ENCODE measurements at regions not wholly inside any gene's neighbourhood (a gene's known extent, or its start where the extent isn't known, plus 50 kb on each side); places are given as distances from the start of the nearest gene placed in this dataset.

GRCh38 chr9:109953300-109953699 lies 173.3 kb downstream of the PALM2AKAP2 start:
- DNase-seq = no peak

DNA sequence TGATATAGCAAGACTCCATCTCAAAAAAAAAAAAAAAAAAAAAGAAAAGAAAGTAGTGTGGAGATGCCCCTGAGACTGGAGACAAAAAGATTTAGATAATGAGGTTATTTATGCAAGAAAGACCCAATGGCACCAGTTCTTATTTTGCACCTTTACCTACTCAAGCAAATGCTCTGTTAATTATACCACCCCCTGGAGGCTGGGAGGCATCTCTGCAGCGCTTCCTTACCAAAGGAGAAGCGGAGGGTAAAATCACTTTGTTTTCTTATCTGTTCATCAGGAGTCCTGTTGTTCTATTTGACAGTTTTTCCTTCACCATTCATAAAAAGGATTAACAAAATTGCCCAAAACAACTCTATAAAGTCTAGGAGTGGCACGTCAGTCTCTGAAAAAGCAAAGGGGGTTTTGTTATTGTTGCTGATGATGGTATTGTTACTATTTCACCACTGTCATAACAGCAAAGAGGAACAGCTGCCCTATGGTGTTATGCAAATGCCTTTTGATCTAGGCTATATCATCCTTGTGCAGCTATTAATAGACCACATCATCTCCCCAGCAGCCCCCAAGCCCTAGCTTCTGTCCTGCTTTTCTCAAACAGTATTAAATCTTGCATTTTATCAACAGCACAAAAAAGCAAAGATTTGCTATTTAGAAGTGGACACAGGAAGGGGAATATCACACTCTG lies 174.0 kb downstream of the PALM2AKAP2 start:
- DNase-seq = no peak

DNA sequence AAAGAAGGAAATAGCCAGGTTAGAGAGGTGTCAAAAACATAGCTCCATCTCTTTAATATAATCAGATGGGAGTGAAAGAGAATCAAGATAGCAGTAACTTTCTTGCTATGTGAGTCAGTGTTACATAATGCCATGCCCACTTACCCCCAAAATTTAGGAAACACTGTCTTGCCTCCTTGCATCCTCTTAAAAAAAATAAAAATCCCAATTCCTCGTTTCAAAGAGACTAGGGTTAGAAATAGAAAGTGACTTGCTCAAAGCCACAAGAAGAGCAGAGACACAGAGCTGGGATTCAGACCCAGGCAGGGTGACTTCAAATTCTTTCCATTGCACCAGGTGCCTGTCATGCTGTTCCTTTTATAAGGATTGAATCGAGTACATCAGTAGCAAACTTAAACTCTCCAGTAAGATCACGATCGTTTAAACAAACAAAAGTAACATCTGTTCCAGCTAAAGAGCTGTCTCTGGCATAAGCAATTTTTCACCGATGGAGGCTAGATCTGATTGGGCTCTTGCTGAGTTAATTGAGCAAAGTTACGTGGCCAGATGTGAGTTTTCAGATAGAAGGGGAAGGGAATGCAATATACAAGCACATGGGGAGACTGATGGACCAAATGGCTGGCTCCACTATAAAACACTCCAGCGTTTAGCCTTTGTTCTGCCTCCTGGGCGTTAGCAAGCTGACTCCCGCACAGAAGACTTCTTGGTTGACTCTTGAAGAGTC lies 176.9 kb downstream of the PALM2AKAP2 start:
- DNase-seq = no peak

DNA sequence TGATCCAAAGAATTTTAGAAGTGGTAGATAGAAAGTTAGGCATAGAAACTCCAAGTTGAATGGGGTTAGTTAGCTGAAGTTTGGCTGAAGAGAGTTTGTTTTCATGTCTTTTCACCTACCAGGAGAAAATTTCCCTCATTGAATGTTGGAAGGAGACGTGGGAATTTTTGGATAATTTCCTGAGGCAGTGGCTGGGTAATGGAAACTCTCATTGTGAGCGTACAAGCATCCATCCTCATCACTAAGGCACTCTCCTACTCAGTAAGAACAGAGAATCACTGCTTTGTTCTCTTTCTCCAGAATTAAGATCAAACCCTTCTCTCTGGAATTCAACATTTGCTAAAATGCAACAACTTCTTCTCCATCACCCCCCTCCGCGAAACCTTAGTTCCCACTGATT lies 179.7 kb downstream of the PALM2AKAP2 start:
- DNase-seq = no peak

DNA sequence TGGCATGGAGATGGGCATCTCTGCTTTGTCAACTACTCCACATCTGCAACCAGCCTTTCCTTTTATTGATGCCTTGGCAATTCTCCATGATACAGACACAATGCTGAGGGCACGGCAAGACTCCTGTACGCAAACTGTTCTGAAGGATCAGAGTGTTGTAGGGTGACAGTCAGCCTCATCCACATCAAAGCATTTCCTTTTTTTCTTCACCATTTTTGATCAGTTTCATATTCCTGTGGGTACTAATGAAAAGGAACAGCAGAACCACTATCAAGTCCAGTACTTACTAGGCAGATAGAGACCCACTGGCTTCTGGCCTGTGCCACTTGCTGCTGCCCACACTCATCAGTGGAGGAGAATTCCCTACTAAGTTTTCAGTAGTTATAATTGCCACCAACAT lies 181.6 kb downstream of the PALM2AKAP2 start:
- DNase-seq = no peak

DNA sequence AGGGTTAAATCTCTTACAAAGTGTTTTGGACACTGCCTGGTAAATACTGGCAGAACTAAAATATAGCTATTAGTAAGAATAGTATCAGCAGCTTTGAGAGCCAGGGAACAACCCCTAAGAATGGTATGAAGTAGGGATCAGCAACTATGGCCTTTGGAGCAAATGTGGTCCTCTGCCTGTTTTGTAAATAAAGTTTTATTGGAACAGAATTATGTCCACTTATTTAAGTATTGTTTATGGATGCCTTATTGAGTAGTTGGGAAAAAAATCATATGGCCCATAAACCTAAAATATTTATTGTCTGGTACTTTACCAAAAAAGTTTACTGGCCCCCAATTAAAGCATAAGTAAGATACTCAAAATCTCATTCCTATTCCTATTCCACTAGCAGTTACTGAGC lies 182.2 kb downstream of the PALM2AKAP2 start:
- no peak for DNase-seq

- DNase-seq = no peak
Measured at GRCh38 chr9:109963079-109963478, 183.1 kb downstream of the PALM2AKAP2 start.

DNA sequence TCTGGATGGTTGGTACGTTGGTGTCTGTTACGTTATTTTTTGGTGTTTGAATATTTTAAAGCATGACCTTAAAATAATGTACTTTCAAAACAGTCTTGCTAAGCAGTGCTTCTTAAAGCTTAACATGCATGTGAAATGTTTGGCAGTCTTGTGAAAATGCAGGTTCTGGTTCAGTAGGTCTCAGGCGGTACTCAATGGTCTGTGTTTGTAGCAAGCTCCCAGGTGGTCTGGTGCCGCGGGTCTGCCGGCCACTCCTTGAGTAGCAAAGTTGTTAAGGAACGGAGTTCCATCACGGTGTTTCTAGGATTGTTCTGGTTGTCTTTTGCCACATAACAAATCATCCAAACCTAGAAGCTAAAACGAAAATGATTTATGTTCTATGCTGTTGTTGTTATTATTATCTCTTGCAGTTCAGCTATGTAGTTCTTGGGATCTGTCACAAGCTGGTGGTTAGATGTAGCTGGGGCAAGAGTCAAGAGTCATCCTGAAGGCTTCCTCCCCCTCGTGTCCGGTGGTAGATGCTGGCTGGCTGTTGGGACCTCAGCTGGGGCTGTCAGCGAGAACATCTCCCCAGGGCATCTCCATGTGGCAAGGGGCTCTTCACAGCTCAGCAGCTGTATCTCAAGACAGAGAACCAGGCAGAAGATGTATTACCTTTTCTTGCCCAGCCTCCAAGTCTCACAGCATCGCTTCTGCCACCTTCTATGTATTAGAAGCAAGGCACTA lies 186.8 kb downstream of the PALM2AKAP2 start:
- no peak for DNase-seq

DNA sequence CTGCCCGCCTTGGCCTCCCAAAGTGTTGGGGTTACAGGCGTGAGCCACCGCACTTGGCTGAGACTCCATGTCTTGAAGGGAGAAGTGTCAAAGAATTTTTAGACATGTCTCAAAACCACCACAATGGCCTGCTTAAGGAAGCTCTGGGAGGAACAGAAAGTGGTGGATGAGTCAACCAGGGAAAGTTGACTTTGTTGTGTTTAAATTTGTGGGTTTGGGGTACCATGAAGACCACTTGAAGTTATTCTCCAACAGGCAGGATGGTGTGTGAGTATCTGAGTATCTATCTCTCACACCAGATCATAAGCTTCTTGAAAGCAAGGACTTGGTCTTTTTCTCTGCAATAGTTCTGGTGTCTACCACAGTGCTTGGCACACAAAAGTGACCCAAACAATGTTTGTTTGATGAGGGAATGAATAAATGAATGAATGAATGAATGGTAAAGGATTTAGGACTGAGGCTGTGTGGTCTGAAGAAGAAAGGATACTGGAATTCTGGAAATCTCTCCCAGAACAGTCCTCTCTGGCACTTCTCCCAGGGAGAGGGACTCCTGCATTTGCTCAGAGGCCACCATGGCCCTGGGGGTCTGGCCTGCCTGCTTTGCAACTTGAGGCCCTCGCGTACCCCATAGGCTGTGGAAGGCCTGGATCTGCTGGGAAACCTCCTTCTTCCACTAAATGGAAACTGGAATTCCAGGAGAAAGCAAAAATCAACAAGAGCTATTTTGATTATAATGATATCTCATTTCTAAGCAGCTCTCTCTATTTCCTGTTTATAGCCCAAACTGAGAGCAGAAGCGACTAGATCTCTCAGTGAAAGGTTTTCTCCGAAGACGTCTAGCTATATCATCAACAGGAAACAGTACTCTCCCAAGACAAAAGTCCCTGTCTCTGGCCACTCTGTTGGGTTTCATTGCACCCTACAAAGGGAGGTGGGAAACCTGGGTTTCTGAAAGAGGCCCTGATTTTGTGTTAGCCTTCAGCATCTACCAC lies 187.9 kb downstream of the PALM2AKAP2 start:
- DNase-seq = no peak

DNA sequence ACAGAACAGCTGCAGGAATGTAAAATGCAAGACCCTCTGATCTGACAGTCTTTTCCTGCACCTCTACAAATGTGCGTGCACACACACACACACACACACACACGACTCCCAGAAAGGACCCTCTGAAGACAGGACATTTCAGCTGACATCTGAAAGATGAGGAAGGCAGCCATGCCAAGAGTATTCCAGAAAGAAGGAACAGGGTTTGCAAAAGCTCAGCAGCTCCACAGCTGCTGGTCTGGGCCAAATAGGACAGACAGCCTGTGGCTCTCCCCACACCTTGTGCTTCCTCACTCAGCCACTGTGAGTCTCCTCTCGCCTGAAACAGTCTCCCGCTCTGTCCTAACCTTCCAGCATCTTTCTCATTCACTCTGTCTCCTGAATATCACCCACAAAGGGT lies 189.0 kb downstream of the PALM2AKAP2 start:
- DNase-seq = no peak

DNA sequence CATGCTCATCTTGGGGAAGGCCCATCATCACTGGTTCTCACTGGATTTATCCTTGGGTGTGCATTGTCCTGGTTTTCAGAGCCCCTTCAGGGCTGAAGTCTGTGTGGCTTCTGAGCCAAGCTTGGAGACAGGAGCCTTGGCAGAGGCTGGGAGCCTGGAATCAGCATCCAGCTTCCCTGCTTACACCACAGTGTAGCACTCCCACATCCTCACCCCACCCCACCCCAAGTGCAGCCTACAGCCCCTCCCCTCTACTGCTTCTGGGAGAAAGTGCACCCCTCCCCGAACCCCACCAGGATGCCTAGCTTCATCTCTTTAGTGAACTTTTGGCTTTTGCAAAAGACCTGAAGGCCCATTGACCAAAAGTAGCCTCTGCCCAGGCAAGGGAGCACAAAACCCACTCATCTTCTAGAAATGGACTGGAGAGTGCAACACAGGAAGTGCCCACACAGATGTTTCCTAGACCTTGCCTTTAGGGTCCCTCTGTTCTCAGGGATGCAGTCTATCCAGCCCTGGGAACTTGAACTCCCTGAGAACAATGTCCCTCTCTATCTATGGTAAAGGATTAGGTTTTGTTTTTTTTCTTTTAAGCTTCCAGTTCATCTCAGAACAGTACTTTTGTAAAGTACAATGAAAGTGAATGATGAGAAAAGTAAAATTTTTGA lies 189.7 kb downstream of the PALM2AKAP2 start:
- DNase-seq = no peak

- DNase-seq = no peak
Measured at GRCh38 chr9:109971226-109971625, 191.2 kb downstream of the PALM2AKAP2 start.

GRCh38 chr9:109972026-109972882 lies 192.3 kb downstream of the PALM2AKAP2 start:
- no peak for DNase-seq

- DNase-seq = no peak
Measured at GRCh38 chr9:109973336-109973735, 193.3 kb downstream of the PALM2AKAP2 start.

GRCh38 chr9:109974143-109974917 lies 194.3 kb downstream of the PALM2AKAP2 start:
- DNase-seq = peak; percentile 79

DNA sequence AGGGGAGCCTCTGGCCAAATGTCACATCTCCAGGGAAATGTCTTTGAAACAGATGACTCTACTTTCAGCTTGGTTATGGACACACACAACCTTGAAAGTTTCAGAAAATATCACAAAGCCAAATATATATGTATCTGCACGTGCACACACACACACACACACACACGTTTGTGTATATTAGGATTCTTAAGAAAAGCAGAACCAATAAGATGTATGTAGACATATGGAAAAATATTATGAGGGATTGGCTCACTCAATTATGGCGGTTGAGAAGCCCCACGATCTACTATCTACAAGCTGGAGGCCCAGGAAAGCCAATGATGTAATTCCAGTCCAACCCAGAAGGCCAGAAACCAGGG lies 194.9 kb downstream of the PALM2AKAP2 start:
- no peak for DNase-seq

DNA sequence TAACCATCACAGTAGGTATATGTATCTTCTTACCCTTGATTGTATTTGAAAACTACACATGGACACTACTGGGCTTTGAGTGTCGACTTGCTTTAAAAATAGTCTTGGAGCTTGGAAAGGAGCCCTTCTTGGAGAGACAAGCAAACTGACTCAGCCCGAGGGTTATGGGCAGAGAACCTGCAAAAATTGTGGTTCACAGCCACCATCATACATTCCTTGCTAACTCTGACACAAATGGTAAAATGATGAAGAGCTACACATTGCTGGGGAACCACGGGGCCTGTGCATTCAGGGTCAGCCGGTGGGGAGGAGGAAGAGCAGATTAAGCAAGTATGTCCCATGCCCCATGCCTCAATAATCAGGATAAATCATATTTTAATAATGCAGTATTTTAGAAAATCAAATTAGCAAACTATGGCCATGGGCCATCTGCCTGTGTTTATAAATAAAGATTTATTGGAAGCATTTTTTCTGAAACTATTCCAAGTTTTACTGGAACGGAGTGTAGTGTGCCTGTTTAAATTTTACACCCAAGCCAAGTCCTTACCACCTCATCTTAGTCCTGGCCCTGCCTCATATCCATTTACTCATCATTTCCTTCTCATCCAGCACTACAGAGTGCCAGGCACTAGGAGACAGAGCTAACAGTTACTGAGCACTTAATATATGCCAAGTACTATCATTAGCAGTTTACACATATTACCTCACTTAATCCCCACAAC lies 195.7 kb downstream of the PALM2AKAP2 start:
- no peak for DNase-seq

DNA sequence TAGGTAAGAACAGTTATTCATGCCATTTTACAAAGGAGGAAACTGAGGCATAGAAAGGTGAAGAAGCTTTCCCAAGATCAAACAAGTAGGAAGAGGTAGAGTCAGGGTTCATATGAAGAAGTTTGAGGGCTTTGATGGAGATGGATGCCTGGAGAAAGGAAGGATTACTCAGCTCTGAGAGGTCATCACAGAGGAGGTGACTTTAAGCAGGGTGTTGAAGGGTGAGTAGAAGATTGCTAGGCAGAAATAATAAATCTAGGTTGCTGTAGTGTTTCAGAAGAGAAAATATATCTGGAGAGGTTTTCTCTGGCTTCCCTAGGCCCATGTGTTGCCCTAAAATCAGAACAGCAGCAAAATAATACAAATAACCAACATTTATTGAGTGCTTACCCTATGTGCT lies 196.3 kb downstream of the PALM2AKAP2 start:
- no peak for DNase-seq

- no peak for DNase-seq
Measured at GRCh38 chr9:109977521-109977920, 197.5 kb downstream of the PALM2AKAP2 start.

- DNase-seq = no peak
Measured at GRCh38 chr9:109981091-109981490, 201.1 kb downstream of the PALM2AKAP2 start.

All from activated effector memory CD4-positive, alpha-beta T cell treated with anti-CD3 and anti-CD28 coated beads, Interleukin-2, amount 50 U/mL, for 16 hours (primary cell).